Hepatocyte (in vitro differentiated cells): ENCODE measurements at regions not wholly inside any gene's neighbourhood (a gene's known extent, or its start where the extent isn't known, plus 50 kb on each side); places are given as distances from the start of the nearest gene placed in this dataset.

Experiments used
- EZH2 ChIP-seq: fragments of 200-600 bp; sonication (generic); IDR thresholded peaks from 2 replicates; pipeline ENCODE4 v1.6.1; 2016; ENCODE audit warnings: antibody characterized with exemption, mild to moderate bottlenecking, borderline replicate concordance
- TF ChIP-seq, protein P1 (sequence below): fragments of 200-600 bp; sonication (generic); IDR thresholded peaks from 2 replicates; pipeline ENCODE4 v1.5.1; 2016; ENCODE audit warnings: antibody characterized with exemption, mild to moderate bottlenecking; ENCODE audit not compliant: poor library complexity

DNA sequence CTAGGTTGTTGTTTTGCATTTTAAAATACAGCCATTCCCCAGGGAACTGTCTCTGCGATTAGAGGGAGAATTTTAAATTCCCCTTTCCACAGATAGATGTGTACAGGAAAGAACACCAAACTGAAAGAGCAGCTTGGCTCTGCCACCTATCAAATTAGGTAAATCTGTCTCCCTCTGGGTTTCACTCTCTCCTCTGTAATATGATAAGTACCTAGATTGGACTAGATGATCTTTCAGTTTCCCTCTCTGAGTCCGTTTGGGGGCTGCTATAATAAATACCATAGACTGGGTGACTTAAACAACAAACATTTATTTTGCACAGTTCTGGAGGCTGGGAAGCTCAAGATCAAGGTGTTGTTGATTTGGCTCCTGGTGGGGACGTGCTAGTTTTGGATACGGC, 186.0 kb downstream of the KIF20B start:
- TF ChIP-seq, protein P1, sequence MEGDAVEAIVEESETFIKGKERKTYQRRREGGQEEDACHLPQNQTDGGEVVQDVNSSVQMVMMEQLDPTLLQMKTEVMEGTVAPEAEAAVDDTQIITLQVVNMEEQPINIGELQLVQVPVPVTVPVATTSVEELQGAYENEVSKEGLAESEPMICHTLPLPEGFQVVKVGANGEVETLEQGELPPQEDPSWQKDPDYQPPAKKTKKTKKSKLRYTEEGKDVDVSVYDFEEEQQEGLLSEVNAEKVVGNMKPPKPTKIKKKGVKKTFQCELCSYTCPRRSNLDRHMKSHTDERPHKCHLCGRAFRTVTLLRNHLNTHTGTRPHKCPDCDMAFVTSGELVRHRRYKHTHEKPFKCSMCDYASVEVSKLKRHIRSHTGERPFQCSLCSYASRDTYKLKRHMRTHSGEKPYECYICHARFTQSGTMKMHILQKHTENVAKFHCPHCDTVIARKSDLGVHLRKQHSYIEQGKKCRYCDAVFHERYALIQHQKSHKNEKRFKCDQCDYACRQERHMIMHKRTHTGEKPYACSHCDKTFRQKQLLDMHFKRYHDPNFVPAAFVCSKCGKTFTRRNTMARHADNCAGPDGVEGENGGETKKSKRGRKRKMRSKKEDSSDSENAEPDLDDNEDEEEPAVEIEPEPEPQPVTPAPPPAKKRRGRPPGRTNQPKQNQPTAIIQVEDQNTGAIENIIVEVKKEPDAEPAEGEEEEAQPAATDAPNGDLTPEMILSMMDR: no peak
- TF ChIP-seq EZH2: no peak
